Tibial nerve (tissue), 4 donors: ENCODE measurements at regions not wholly inside any gene's neighbourhood (a gene's known extent, or its start where the extent isn't known, plus 50 kb on each side); places are given as distances from the start of the nearest gene placed in this dataset.
"Not testable (repeated sequence)": the region's sequence is repeated elsewhere in the genome, so short reads cannot be mapped to it uniquely, and the experiment has no call there.

Source experiments
- EP300 ChIP-seq, 2 donors: sonication (generic); formaldehyde crosslinking; IDR thresholded peaks; one replicate each; pipeline ENCODE4 v1.6.1; 2017; ENCODE audit warnings: antibody characterized with exemption in 2 of 2, mild to moderate bottlenecking in 1 of 2
- POLR2A ChIP-seq, 2 donors: fragments of 450-650 bp; IDR thresholded peaks; one replicate each; pipeline ENCODE4 v1.6.1; 2017; ENCODE audit warnings: antibody characterized with exemption in 2 of 2, mild to moderate bottlenecking in 2 of 2, moderate library complexity in 2 of 2
- TF ChIP-seq, protein P1 (sequence below), 5 experiments: fragments of 200-600 bp in 3 of 5; fragments of 450-650 bp in 2 of 5; sonication (generic) in 3 of 5; IDR thresholded peaks; one replicate each; pipeline ENCODE4 v1.5.1; 2016 to 2019; ENCODE audit warnings: antibody characterized with exemption in 5 of 5, mild to moderate bottlenecking in 3 of 5, moderate library complexity in 2 of 5

- TF ChIP-seq, protein P1, sequence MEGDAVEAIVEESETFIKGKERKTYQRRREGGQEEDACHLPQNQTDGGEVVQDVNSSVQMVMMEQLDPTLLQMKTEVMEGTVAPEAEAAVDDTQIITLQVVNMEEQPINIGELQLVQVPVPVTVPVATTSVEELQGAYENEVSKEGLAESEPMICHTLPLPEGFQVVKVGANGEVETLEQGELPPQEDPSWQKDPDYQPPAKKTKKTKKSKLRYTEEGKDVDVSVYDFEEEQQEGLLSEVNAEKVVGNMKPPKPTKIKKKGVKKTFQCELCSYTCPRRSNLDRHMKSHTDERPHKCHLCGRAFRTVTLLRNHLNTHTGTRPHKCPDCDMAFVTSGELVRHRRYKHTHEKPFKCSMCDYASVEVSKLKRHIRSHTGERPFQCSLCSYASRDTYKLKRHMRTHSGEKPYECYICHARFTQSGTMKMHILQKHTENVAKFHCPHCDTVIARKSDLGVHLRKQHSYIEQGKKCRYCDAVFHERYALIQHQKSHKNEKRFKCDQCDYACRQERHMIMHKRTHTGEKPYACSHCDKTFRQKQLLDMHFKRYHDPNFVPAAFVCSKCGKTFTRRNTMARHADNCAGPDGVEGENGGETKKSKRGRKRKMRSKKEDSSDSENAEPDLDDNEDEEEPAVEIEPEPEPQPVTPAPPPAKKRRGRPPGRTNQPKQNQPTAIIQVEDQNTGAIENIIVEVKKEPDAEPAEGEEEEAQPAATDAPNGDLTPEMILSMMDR (IDR thresholded peaks at IDR 0.05), result not testable (repeated sequence)
- not testable (repeated sequence) for TF ChIP-seq POLR2A, EP300 (IDR thresholded peaks at IDR 0.05)
Observed at GRCh38 chr9:39649029-39649428, 293.6 kb downstream of the SPATA31A1 start.
